GM12891 (cell line): ENCODE measurements at regions not wholly inside any gene's neighbourhood (a gene's known extent, or its start where the extent isn't known, plus 50 kb on each side); places are given as distances from the start of the nearest gene placed in this dataset.

ENCODE experiments used
- POLR2A ChIP-seq: IDR thresholded peaks from 2 replicates; pipeline ENCODE4 v1.6.1; 2011; ENCODE audit warnings: low read depth, low read length, control low read depth
- POLR2AphosphoS5 ChIP-seq: IDR thresholded peaks from 2 replicates; pipeline ENCODE4 v1.6.1; 2011; ENCODE audit warnings: low read depth, low read length, control low read depth
- POU2F2 ChIP-seq: IDR thresholded peaks from 2 replicates; pipeline ENCODE4 v1.6.1; 2011; ENCODE audit warnings: low read depth, mild to moderate bottlenecking, control low read depth, low read length, moderate library complexity
- TAF1 ChIP-seq: IDR thresholded peaks from 2 replicates; pipeline ENCODE4 v1.6.1; 2011; ENCODE audit warnings: low read depth, low read length, control low read depth

DNA sequence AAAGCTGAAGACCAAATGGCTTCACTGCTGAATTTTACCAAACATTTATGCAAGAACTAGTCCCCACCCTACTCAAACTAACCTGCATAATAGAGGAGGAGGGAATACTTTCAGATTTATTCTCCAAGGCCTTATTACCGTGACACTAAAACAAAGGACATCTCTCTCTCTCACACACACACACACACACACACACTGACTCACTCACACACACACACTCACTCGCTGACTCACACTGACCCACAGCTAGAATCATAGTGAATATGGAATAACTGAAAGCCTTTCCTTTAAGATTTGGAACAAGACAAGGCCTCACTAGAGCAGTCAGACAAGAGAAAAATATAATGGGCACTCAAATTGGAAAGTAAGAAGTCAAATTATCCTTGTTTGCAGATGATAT lies 1014.1 kb downstream of the TMTC2 start:
- no peak for TF ChIP-seq POLR2A
- no peak for TF ChIP-seq POU2F2
- no peak for TF ChIP-seq TAF1
- TF ChIP-seq POLR2AphosphoS5 = no peak
